ENCODE measurements at regions not wholly inside any gene's neighbourhood (a gene's known extent, or its start where the extent isn't known, plus 50 kb on each side); places are given as distances from the start of the nearest gene placed in this dataset.

GRCh38 chr4:29718136-29718535, 1002.0 kb upstream of the PCDH7 start:
- TF ChIP-seq EZH2 (IDR thresholded peaks at IDR 0.05; ENCODE audit: low read depth, unreplicated experiment) (no peak), CTCF (conservative IDR thresholded peaks at IDR 0.05; ENCODE audit: low read depth in 2 of 2) (no peak), CREB1 (CRISPR knock-in tag; IDR thresholded peaks at IDR 0.05; ENCODE audit: low read depth) (no peak), NANOG (IDR thresholded peaks at IDR 0.05; ENCODE audit: borderline replicate concordance) (no peak), REST (IDR thresholded peaks at IDR 0.05; ENCODE audit: unreplicated experiment) (no peak), EZH2phosphoT487 (IDR thresholded peaks at IDR 0.05; ENCODE audit: unreplicated experiment) (no peak)
